ENCODE measurements at regions not wholly inside any gene's neighbourhood (a gene's known extent, or its start where the extent isn't known, plus 50 kb on each side); places are given as distances from the start of the nearest gene placed in this dataset.

GRCh38 chr6:168906391-168906790 lies 347.3 kb downstream of the THBS2 start:
- no peak for TF ChIP-seq ZNF274 (IDR thresholded peaks at IDR 0.05; ENCODE audit: low read depth, low read length)
- no peak for TF ChIP-seq SUZ12 (IDR thresholded peaks at IDR 0.05; ENCODE audit: extremely low read depth, insufficient read depth, insufficient read length)
- TF ChIP-seq YY1 (IDR thresholded peaks at IDR 0.05; ENCODE audit: insufficient read depth, insufficient read length), result no peak
